Thymus (tissue), 11 donors: ENCODE measurements at regions not wholly inside any gene's neighbourhood (a gene's known extent, or its start where the extent isn't known, plus 50 kb on each side); places are given as distances from the start of the nearest gene placed in this dataset.

Source experiments
- DNase-seq, 9 donors: peaks; one replicate each; pipeline ENCODE4 v3.0.0-alpha.2; 2013; ENCODE audit warnings: low spot score in 9 of 9, low read depth in 6 of 9, missing footprints in 1 of 9
- H3K27ac ChIP-seq, 2 donors: one replicate each; pipeline ENCODE4 v1.5.1; 2013; ENCODE audit warnings: control low read depth in 1 of 2, low read depth in 1 of 2, low read length in 1 of 2, mild to moderate bottlenecking in 1 of 2, moderate library complexity in 1 of 2
- H3K27me3 ChIP-seq, 2 donors: one replicate each; pipeline ENCODE4 v1.5.1; 2013; ENCODE audit warnings: low read length in 1 of 2; ENCODE audit not compliant: control insufficient read depth in 2 of 2, insufficient read depth in 1 of 2
- H3K36me3 ChIP-seq, 2 donors: one replicate each; pipeline ENCODE4 v1.5.1; 2013; ENCODE audit warnings: low read length in 1 of 2, mild to moderate bottlenecking in 1 of 2, moderate library complexity in 1 of 2; ENCODE audit not compliant: control insufficient read depth in 2 of 2, insufficient read depth in 2 of 2
- H3K4me1 ChIP-seq, 2 donors: one replicate each; pipeline ENCODE4 v1.5.1; 2013; ENCODE audit warnings: low read length in 2 of 2; ENCODE audit not compliant: control insufficient read depth in 2 of 2, insufficient read depth in 2 of 2
- H3K4me3 ChIP-seq, 2 donors: one replicate each; pipeline ENCODE4 v1.5.1; 2013; ENCODE audit warnings: low read length in 2 of 2, control low read depth in 1 of 2, mild to moderate bottlenecking in 1 of 2
- H3K9me3 ChIP-seq, 2 donors: one replicate each; pipeline ENCODE4 v1.5.1; 2013; ENCODE audit warnings: low read length in 1 of 2, mild to moderate bottlenecking in 1 of 2; ENCODE audit not compliant: control insufficient read depth in 2 of 2, insufficient read depth in 1 of 2
- WGBS: extraction: QIAGEN DNeasy Blood & Tissue Kit; methylation state at CpG from one replicate; pipeline ENCODE4 v1.1.7; 2013; 5-methylcytosine and 5-hydroxymethylcytosine counted together
- donor health status: healthy.

DNA sequence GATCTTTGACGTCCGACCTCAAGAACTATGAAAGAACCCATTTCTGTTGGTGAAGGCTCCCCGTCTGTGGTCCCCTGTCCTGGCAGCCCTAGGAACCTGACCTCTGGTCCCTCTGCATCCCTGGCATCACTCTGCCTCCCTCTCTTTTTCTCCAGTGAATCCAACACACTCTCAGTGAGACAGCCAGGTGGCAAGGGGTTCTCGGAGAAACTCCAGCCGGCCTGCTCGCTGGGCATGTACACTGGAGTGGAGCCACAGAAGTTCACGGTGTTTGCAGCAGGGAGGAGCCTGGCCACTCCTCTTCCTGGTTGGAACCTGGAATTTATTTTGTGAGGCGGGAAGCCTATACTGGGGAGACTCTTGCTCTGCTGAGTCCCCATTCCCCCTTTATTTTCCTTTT lies 230.2 kb upstream of the AJAP1 start:
- Histone ChIP-seq H3K27me3 (no peaks in the 10 kb centered on the region), H3K9me3 (peaks cover 0 to 25% of the 10 kb centered on the region in 2 donors), H3K27ac (no peak overlapping the region), H3K4me3 (no peak overlapping the region), H3K4me1 (no peaks in the 10 kb centered on the region), H3K36me3 (no peaks in the 10 kb centered on the region)
- WGBS, result 95% methylated on average over 8 of the region's 8 CpGs
- DNase-seq, result no peak

DNA sequence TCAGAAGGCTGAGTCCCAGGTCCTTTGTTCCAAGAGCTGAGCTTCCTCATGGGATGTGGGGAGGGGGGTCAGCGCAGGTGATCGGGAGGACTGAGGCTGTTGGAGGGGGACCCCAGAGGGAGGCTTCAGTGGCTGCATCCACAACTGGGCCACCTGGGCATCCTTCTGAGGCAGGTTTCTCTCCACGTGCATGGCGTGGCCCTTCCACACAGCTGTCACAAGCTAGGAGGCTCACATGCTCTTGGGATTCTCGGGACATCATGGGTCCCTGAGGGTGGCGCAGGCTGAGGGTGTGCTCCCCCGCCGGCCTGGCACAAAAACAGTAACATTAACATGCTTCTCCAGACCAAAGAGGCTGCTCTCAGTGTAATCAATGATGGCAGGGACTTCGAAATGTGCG lies 229.6 kb upstream of the AJAP1 start:
- no peak overlapping the region for H3K27ac ChIP-seq
- H3K9me3 ChIP-seq, result peaks cover 0 to 24% of the 10 kb centered on the region in 2 donors
- H3K4me3 ChIP-seq, result no peak overlapping the region
- no peak for DNase-seq
- no peaks in the 10 kb centered on the region for H3K27me3 ChIP-seq
- 97% methylated on average over 10 of the region's 10 CpGs for WGBS
- no peaks in the 10 kb centered on the region for H3K4me1 ChIP-seq
- H3K36me3 ChIP-seq, result no peaks in the 10 kb centered on the region

DNA sequence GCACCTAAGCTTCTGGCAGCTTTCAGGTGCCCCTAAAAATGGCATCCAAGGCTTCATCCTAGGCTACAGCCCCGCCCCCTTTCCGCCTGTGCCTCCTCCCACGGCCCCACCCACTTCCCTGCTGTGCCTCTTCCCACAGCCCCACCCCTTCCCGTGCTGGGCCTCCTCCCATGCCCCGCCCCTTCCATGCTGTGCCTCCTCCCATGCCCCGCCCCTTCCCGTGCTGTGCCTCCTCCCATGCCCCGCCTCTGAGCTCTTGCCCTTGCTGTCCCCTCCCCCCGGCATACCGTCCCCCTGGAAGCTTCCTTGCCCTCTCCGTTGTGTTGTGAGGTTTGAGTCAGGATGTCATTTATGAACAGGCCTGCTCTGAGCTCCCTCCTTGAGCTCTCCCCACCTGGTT lies 228.5 kb upstream of the AJAP1 start:
- DNase-seq, result peak in 1 of 9 donors; percentile 7
- 82% methylated on average over 11 of the region's 11 CpGs for WGBS

DNA sequence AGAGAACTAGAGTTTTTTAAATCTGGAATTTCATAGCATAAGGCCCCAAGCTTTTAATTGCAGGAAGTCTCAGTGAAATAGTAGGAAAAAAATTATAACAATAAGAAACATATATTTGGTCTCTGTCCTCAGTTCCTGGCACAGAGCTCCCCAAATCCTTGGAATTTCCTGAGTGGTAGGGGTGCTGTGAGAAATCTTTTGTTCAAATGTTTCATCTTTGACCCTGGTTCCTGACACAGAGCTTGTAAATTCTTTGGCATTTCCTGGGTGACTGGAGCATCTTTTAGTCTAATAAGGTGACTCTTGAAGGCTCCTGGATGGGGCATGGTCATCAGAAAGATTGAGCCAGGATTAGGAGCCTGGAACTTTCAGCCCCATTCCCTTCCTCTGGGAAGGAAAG lies 225.7 kb upstream of the AJAP1 start:
- Histone ChIP-seq H3K9me3 (peaks cover 0 to 12% of the 10 kb centered on the region in 2 donors), H3K4me1 (no peaks in the 10 kb centered on the region), H3K36me3 (no peaks in the 10 kb centered on the region), H3K4me3 (no peak overlapping the region), H3K27ac (no peak overlapping the region), H3K27me3 (no peaks in the 10 kb centered on the region)
- no peak for DNase-seq

More for the DNA sequence above, 228.5 kb upstream of the AJAP1 start:
- Histone ChIP-seq H3K27me3 (no peaks in the 10 kb centered on the region), H3K4me1 (no peaks in the 10 kb centered on the region), H3K4me3 (no peak overlapping the region), H3K9me3 (peaks cover 0 to 20% of the 10 kb centered on the region in 2 donors), H3K36me3 (no peaks in the 10 kb centered on the region), H3K27ac (no peak overlapping the region)

DNA sequence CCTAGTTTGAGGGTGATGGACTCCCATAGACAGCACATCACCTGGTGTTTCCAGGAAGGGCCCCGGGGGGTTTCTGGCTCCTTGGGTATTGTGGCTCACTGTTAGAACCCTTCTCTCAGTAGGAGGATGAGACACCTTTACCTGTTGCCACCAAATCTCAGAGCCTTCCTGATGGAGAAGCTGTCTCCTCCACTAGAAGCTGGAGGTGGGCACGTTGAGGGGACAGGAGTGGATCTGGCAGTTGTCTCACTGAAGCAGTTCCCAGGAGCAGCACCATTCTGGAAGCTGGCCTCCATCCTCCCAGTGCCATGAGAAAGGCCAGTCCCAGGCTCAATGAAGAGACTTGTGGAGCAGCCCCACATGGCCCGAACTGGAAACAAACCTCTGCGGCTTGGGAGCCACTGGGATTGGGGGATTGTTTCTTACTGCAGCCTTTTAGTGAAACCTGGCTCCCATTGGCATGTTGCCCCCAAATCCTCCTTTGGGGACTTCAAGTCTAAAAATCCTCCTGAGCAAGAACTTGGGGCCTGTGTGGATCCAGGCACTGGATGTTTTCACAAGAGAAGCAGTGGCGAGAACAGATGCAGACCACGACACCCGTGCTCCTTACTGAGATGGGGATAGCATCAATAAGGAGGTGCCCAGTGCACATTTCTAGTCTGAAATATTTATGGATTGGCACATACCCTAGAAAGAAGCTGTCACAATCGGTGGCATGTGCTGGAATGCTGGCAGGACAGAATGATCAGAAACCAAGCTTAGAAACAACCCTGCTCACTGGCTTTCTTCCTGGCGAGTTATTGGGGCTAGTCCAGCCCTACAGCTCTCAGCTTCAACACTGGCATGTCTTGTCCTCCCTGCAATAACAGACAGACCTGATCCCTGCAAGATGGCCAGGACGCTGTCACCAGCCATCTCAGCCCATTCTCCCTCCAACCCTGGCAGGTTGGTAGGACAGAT lies 223.7 kb upstream of the AJAP1 start:
- 91% methylated on average over 10 of the region's 10 CpGs for WGBS
- no peak overlapping the region for H3K27ac ChIP-seq
- no peaks in the 10 kb centered on the region for H3K9me3 ChIP-seq
- no peaks in the 10 kb centered on the region for H3K36me3 ChIP-seq
- H3K4me3 ChIP-seq, result no peak overlapping the region
- no peaks in the 10 kb centered on the region for H3K27me3 ChIP-seq
- no peak for DNase-seq
- H3K4me1 ChIP-seq, result no peaks in the 10 kb centered on the region

DNA sequence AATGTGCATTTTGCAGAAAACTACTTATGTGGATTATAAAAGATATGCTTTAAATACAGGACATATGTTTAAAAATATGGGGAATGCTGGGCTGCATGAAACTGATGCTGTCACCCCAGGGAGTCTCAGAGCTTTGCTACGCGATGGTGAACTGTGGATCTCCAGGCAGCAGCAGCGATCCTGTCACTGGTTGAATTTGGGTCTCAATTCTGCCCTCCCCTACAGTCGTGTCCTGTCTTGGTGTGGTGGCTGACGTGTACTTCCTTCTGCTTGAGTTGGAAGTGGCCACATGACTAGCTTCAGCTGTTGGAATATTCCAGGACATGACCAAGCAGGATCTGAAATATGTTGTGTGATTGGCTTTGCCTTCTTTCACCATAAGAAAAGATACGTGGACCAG lies 222.9 kb upstream of the AJAP1 start:
- Histone ChIP-seq H3K9me3 (no peaks in the 10 kb centered on the region), H3K36me3 (no peaks in the 10 kb centered on the region), H3K4me1 (no peaks in the 10 kb centered on the region), H3K27me3 (no peaks in the 10 kb centered on the region), H3K27ac (no peak overlapping the region), H3K4me3 (no peak overlapping the region)
- WGBS, result 77% methylated on average over 6 of the region's 6 CpGs
- DNase-seq, result no peak

DNA sequence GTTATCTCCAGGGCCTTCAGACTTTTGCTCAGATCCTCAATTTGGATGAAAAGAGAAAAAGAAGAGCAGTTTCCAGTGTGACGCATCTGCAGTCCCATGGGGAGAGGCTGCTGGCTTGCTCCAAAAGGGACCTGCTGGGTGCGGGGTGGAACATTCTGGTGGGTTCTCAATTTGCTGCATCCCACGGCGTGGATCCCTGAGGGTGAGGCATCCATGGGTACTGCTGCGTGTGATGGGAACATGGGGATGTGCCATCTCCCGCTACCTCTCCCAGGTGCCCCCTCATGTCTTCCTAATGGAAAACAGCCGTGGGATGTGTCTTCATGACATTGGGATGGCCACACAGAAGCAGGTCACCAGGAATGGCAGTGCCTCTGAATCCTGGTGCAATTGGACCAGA lies 221.3 kb upstream of the AJAP1 start:
- no peak for DNase-seq
- H3K4me1 ChIP-seq, result no peaks in the 10 kb centered on the region
- no peak overlapping the region for H3K4me3 ChIP-seq
- no peaks in the 10 kb centered on the region for H3K9me3 ChIP-seq
- no peaks in the 10 kb centered on the region for H3K27me3 ChIP-seq
- 95% methylated on average over 7 of the region's 7 CpGs for WGBS
- H3K27ac ChIP-seq, result no peak overlapping the region
- no peaks in the 10 kb centered on the region for H3K36me3 ChIP-seq

DNA sequence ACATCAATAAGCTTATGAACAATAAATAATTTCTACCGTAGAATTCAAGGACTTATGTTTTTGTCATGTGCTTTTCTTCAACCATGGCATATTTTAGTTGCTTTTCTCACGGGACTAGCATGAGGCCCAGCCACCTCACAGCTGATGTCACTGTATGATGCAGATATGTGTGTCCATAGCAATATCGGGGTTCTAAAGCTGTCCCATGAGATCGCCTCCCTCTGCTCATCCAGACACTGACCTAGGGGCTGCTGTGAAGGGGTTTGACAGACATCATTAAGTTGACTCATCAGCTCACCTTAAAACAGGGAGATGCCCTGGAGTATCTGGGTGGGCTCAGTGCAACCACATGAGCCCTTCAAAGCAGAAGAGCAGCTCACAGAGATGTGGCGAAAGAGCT lies 210.3 kb upstream of the AJAP1 start:
- H3K27me3 ChIP-seq, result no peaks in the 10 kb centered on the region
- H3K9me3 ChIP-seq, result peaks cover 0 to 1% of the 10 kb centered on the region in 2 donors
- no peaks in the 10 kb centered on the region for H3K4me1 ChIP-seq
- DNase-seq, result no peak
- H3K27ac ChIP-seq, result no peak overlapping the region
- H3K36me3 ChIP-seq, result no peaks in the 10 kb centered on the region
- 93% methylated on average over 5 of the region's 5 CpGs for WGBS
- no peak overlapping the region for H3K4me3 ChIP-seq

DNA sequence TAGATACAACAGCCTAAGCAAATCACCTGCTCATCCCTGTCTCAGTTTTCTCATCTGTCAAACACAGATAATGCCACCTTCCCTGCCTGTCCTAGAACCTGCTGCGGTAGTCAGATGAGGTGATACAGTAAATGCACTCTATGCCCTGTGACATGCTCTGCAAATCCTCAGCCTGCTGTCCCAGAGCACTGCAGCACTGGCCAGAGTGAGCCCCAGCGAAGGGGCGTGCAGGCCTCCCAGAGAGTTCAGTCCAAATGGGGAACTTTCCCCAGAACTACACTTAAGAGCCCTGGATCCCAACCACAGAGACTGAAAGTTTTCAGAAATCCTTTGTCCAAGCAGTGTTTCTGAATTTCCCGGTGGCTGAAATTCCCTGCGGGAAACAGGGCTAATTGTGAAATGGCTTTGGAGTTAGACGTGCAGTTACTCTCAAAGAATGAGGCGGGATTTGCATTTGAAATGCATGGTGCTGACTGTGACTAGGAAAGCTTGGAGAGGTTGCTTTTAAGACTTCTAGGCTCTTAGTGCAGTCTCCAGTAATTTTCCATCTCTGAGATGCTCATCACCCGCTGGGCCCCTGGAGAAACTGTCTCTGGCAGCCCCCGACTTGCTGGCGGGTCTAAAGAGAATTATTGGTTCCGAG lies 206.5 kb upstream of the AJAP1 start:
- H3K4me1 ChIP-seq, result no peaks in the 10 kb centered on the region
- no peak for DNase-seq
- WGBS, result 55% methylated on average over 11 of the region's 11 CpGs
- no peaks in the 10 kb centered on the region for H3K36me3 ChIP-seq
- H3K4me3 ChIP-seq, result no peak overlapping the region
- H3K9me3 ChIP-seq, result peaks cover 0 to 1% of the 10 kb centered on the region in 2 donors
- no peaks in the 10 kb centered on the region for H3K27me3 ChIP-seq
- no peak overlapping the region for H3K27ac ChIP-seq
